ENCODE measurements at regions not wholly inside any gene's neighbourhood (a gene's known extent, or its start where the extent isn't known, plus 50 kb on each side); places are given as distances from the start of the nearest gene placed in this dataset.

DNA sequence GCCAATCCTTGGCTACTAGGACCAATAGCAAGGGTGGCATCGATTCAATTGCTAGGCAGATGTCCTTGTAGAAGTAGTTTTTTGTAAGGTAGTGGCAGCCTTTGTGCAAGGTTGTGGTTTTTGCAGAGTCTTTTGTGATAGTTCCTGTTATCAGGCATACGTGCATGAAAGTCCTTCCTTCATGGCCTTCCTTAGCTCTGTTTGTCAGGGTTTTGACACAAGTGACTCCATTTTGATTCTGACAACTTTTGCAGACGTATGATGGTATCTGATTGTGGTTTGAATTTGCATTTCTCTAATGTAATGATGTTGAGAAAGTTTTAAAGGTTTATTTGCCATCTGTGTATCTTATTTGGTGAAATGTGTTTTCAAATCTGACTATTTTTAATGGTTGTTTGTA lies 71.8 kb upstream of the SYPL1 start:
- Histone ChIP-seq H3K18ac (ENCODE audit: extremely low read depth, low read length) (no peak overlapping the region), H3K4me3 (ENCODE audit: extremely low read depth in 1 of 4, insufficient read depth in 2 of 4, low read depth in 3 of 4, low read length in 4 of 4) (no peak overlapping the region), H2BK120ac (replicated peaks; ENCODE audit: low read depth, low read length) (no peak overlapping the region), H2BK20ac (ENCODE audit: low read length) (no peak overlapping the region), H3K23me2 (ENCODE audit: low read depth, low read length) (no peaks in the 10 kb centered on the region), H3K23ac (ENCODE audit: insufficient read length) (no peak overlapping the region), H3K27me3 (replicated peaks in 1 of 4; ENCODE audit: control insufficient read depth in 3 of 4, extremely low read depth in 1 of 4, insufficient read depth in 3 of 4, low read length in 3 of 4) (no peaks in the 10 kb centered on the region), H2AK5ac (ENCODE audit: low read depth, low read length) (no peak overlapping the region), H4K5ac (ENCODE audit: insufficient read length, low read depth, low read length) (no peak overlapping the region), H4K8ac (ENCODE audit: extremely low read depth, insufficient read depth, low read length) (no peak overlapping the region), H2BK12ac (ENCODE audit: low read depth, low read length) (no peak overlapping the region), H2BK5ac (ENCODE audit: low read depth, low read length) (no peak overlapping the region), H2AFZ (ENCODE audit: low read length) (no peak overlapping the region), H3K4me2 (ENCODE audit: insufficient read depth in 1 of 2, low read depth in 2 of 2, low read length in 2 of 2) (no peak overlapping the region), H4K20me1 (replicated peaks in 1 of 2; ENCODE audit: control insufficient read depth in 1 of 2, insufficient read depth in 2 of 2, low read length in 2 of 2) (no peaks in the 10 kb centered on the region), H3K79me2 (ENCODE audit: control insufficient read depth in 1 of 2, insufficient read depth in 2 of 2, low read length in 2 of 2) (no peaks in the 10 kb centered on the region), H4K91ac (replicated peaks; ENCODE audit: insufficient read length, low read length) (no peak overlapping the region), H3K4me1 (replicated peaks in 1 of 4; ENCODE audit: control insufficient read depth in 3 of 4, insufficient read depth in 4 of 4, low read length in 3 of 4) (no peaks in the 10 kb centered on the region), H3K36me3 (ENCODE audit: control insufficient read depth in 2 of 4, insufficient read depth in 4 of 4, low read length in 3 of 4) (no peaks in the 10 kb centered on the region), H3K79me1 (ENCODE audit: low read depth, low read length) (no peaks in the 10 kb centered on the region), H3K56ac (replicated peaks; ENCODE audit: insufficient read length, low read depth, low read length) (no peak overlapping the region), H3K9ac (replicated peaks in 1 of 4; ENCODE audit: extremely low read depth in 1 of 4, low read depth in 3 of 4, low read length in 3 of 4) (no peak overlapping the region), H3K9me3 (ENCODE audit: insufficient read depth in 2 of 2, low read depth in 1 of 2, low read length in 1 of 2) (no peaks in the 10 kb centered on the region), H3K14ac (ENCODE audit: insufficient read length) (no peak overlapping the region), H3K27ac (ENCODE audit: low read depth, low read length) (no peak overlapping the region), H3K4ac (replicated peaks; ENCODE audit: insufficient read length, low read depth, low read length) (no peak overlapping the region), H2BK15ac (ENCODE audit: low read length) (no peak overlapping the region)
- ChIA-PET CTCF (ENCODE audit: partially characterized antibody) (no interaction called here), POLR2A (ENCODE audit: partially characterized antibody) (no interaction called here)
- DNase-seq (ENCODE audit: low read depth in 1 of 2, low spot score in 2 of 2) (no peak), FAIRE-seq (no peak)
- 85% methylated on average over 3 of the region's 3 CpGs; no CpG with 5 or more reads in 1 of the 2 experiments for WGBS, 2 experiments (ENCODE audit: extremely low coverage in 1 of 2, insufficient coverage in 1 of 2, insufficient read length in 1 of 2, insufficient replicate concordance in 2 of 2, low coverage in 1 of 2, low lambda C conversion rate in 2 of 2, missing lambda C conversion rate in 1 of 2)
- no peak for TF ChIP-seq ASH2L (IDR thresholded peaks at IDR 0.05; ENCODE audit: low read length)
- TF ChIP-seq BACH1 (IDR thresholded peaks at IDR 0.05; ENCODE audit: low read length) = no peak
- TF ChIP-seq JUND (IDR thresholded peaks at IDR 0.05; ENCODE audit: low read length) = no peak
- no peak for TF ChIP-seq MAFK (IDR thresholded peaks at IDR 0.05; ENCODE audit: low read depth, low read length)
- TF ChIP-seq CHD1 (IDR thresholded peaks at IDR 0.05; ENCODE audit: low read depth, low read length) = no peak
- no peak for TF ChIP-seq RBBP5 (IDR thresholded peaks at IDR 0.05; ENCODE audit: borderline replicate concordance, low read depth, low read length)
- no peak for TF ChIP-seq BCL11A (IDR thresholded peaks at IDR 0.05; ENCODE audit: low read depth in 2 of 2, low read length in 2 of 2)
- no peak for TF ChIP-seq CBX5 (IDR thresholded peaks at IDR 0.05; ENCODE audit: low read depth, low read length)

Data from H1 (cell line).